A673 (cell line): ENCODE measurements at regions not wholly inside any gene's neighbourhood (a gene's known extent, or its start where the extent isn't known, plus 50 kb on each side); places are given as distances from the start of the nearest gene placed in this dataset.
"Not testable (repeated sequence)": the region's sequence is repeated elsewhere in the genome, so short reads cannot be mapped to it uniquely, and the experiment has no call there.

Experiments
- BruUV-seq: library from RNA; stranded (reverse); fragments of 400-500 nt; replicated peaks from 2 replicates; lab custom pipeline; 2021; lab: Mats Ljungman, UMichigan
- CTCF ChIA-PET: fragments of 300-600 bp; sonication (Branson Sonifier 250); formaldehyde crosslinking; loops from one replicate; lab custom pipeline; 2022; ENCODE audit warnings: antibody characterized with exemption; lab: Charles Lee
- POLR2A ChIA-PET: fragments of 300-600 bp; sonication (Branson Sonifier 250); formaldehyde crosslinking; loops from one replicate; lab custom pipeline; 2022; ENCODE audit warnings: antibody characterized with exemption; ENCODE audit not compliant: low non-redundant PET; lab: Charles Lee
- DNase-seq: peaks from one replicate; pipeline ENCODE4 v3.0.0-alpha.2; 2015; ENCODE audit warnings: low spot score
- H3K27ac ChIP-seq: fragments of 200-600 bp; sonication (generic); 2 replicates; pipeline ENCODE4 v1.5.1; 2016; ENCODE audit warnings: mixed run types, low read depth, mild to moderate bottlenecking, mixed read lengths, antibody characterized with exemption, low read length; ENCODE audit not compliant: poor library complexity, severe bottlenecking
- H3K27me3 ChIP-seq: fragments of 200-600 bp; sonication (generic); replicated peaks from 2 replicates; pipeline ENCODE4 v1.6.1; 2017; ENCODE audit warnings: mixed run types, low read depth, mild to moderate bottlenecking, mixed read lengths, antibody characterized with exemption, low read length; ENCODE audit not compliant: insufficient read depth, poor library complexity
- H3K36me3 ChIP-seq: fragments of 200-600 bp; sonication (generic); 2 replicates; pipeline ENCODE4 v1.6.1; 2016; ENCODE audit warnings: mixed run types, mild to moderate bottlenecking, mixed read lengths, antibody characterized with exemption, low read length; ENCODE audit not compliant: insufficient read depth, poor library complexity, severe bottlenecking
- H3K4me1 ChIP-seq: fragments of 200-600 bp; sonication (generic); 2 replicates; pipeline ENCODE4 v1.6.1; 2017; ENCODE audit warnings: mixed run types, mild to moderate bottlenecking, mixed read lengths, antibody characterized with exemption, low read length; ENCODE audit not compliant: insufficient read depth, poor library complexity, severe bottlenecking
- H3K4me3 ChIP-seq: fragments of 200-600 bp; sonication (generic); 2 replicates; pipeline ENCODE4 v1.5.1; 2016; ENCODE audit warnings: low read depth, mixed run types, mild to moderate bottlenecking, mixed read lengths, low read length; ENCODE audit not compliant: poor library complexity, severe bottlenecking
- H3K9me3 ChIP-seq: fragments of 200-600 bp; sonication (generic); 2 replicates; pipeline ENCODE4 v1.6.1; 2016; ENCODE audit warnings: mixed run types, low read depth, mild to moderate bottlenecking, mixed read lengths, antibody characterized with exemption, low read length; ENCODE audit not compliant: poor library complexity, severe bottlenecking
- CTCF ChIP-seq: fragments of 300-800, 200-600 bp; sonication (generic); conservative IDR thresholded peaks from 2 replicates; pipeline ENCODE4 v1.5.1; 2017; ENCODE audit warnings: low read depth, mild to moderate bottlenecking, antibody characterized with exemption, low read length, moderate library complexity, mixed read lengths
- EZH2 ChIP-seq: fragments of 200-600 bp; sonication (generic); IDR thresholded peaks from 2 replicates; pipeline ENCODE4 v1.6.1; 2017; ENCODE audit warnings: borderline replicate concordance, low read depth, mild to moderate bottlenecking, mixed read lengths, antibody characterized with exemption, low read length; ENCODE audit not compliant: poor library complexity, severe bottlenecking
- intact Hi-C: fragments of 100-400 bp; cut with micrococcal nuclease; formaldehyde crosslinking; loops from one replicate; pipeline ENCODE4 v1.10.0; 2022; ENCODE audit not compliant: unreplicated experiment

- Histone ChIP-seq H3K4me1 (peaks cover 6% of the 10 kb centered on the region), H3K27me3 (no peaks in the 10 kb centered on the region), H3K27ac (no peak overlapping the region), H3K4me3 (no peak overlapping the region), H3K9me3 (peaks cover 5% of the 10 kb centered on the region), H3K36me3 (no peaks in the 10 kb centered on the region)
- CTCF ChIA-PET = no interaction called here
- TF ChIP-seq CTCF (no peak), EZH2 (no peak)
- no TSS peak for BruUV-seq
- DNase-seq = no peak
- intact Hi-C loops = no loop called here
- POLR2A ChIA-PET = no interaction called here
Measured at GRCh38 chr1:90220496-90220895, 225.6 kb downstream of the ZNF326 start.

- H3K36me3 ChIP-seq, POLR2A ChIA-PET, H3K4me1 ChIP-seq, intact Hi-C loops, DNase-seq, H3K27me3 ChIP-seq, H3K4me3 ChIP-seq, CTCF ChIA-PET, H3K27ac ChIP-seq, H3K9me3 ChIP-seq, BruUV-seq: not testable (repeated sequence)
Measured at GRCh38 chr1:90219166-90219871, 224.4 kb downstream of the ZNF326 start.

- H3K27ac ChIP-seq = no peak overlapping the region
- DNase-seq = no peak
- no peaks in the 10 kb centered on the region for H3K9me3 ChIP-seq
- H3K27me3 ChIP-seq = no peaks in the 10 kb centered on the region
- H3K4me3 ChIP-seq = no peak overlapping the region
- CTCF ChIA-PET = no interaction called here
- intact Hi-C loops = no loop called here
- no peaks in the 10 kb centered on the region for H3K36me3 ChIP-seq
- peaks cover 5% of the 10 kb centered on the region for H3K4me1 ChIP-seq
- POLR2A ChIA-PET = no interaction called here
- no peak for TF ChIP-seq EZH2
- TF ChIP-seq CTCF = no peak
- no TSS peak for BruUV-seq
Measured at GRCh38 chr1:90210633-90211491, 216.0 kb downstream of the ZNF326 start.
